ENCODE measurements at regions not wholly inside any gene's neighbourhood (a gene's known extent, or its start where the extent isn't known, plus 50 kb on each side); places are given as distances from the start of the nearest gene placed in this dataset.

GRCh38 chr1:221806984-221807383 is 65.1 kb upstream of the DUSP10 start:
- Mint-ChIP-seq H3K9me3 (no peaks in the 10 kb centered on the region), H3K4me3 (no peak overlapping the region), H3K27me3 (ENCODE audit: low read depth) (no peaks in the 10 kb centered on the region), H3K27ac (no peak overlapping the region), H3K36me3 (ENCODE audit: insufficient read depth in 1 of 3, low read depth in 3 of 3) (no peaks in the 10 kb centered on the region), H3K4me1 (peaks cover 4 to 6% of the 10 kb centered on the region in 2 experiments)
- H2BK120ac ChIP-seq (ENCODE audit: low read depth, low read length, poor library complexity, severe bottlenecking), result no peak overlapping the region
- H3K23ac ChIP-seq (ENCODE audit: insufficient read length, low read depth, low read length), result no peak overlapping the region
- no peak for DNase-seq
- no peak overlapping the region for H4K91ac ChIP-seq (ENCODE audit: insufficient read length, low read depth, low read length)
- no peak overlapping the region for H3K4me2 ChIP-seq (ENCODE audit: insufficient read depth, insufficient read length, low read length)
- no peaks in the 10 kb centered on the region for H3K23me2 ChIP-seq (ENCODE audit: insufficient read length, low read depth, low read length, poor library complexity, severe bottlenecking)
- no peak overlapping the region for H3K27ac ChIP-seq (ENCODE audit: insufficient read length, low read depth, low read length)
- no peak overlapping the region for H2BK12ac ChIP-seq (ENCODE audit: insufficient read length, low read depth, low read length)
- no peaks in the 10 kb centered on the region for H3K4me1 ChIP-seq (ENCODE audit: insufficient read depth, low read length)
- no peak overlapping the region for H3K4ac ChIP-seq (ENCODE audit: low read depth, low read length)
- no peak for TF ChIP-seq CTCF (conservative IDR thresholded peaks at IDR 0.05)
- H4K8ac ChIP-seq (replicated peaks; ENCODE audit: insufficient read length, low read depth, low read length), result no peak overlapping the region
- H3K79me2 ChIP-seq (ENCODE audit: insufficient read depth, low read length), result no peaks in the 10 kb centered on the region
- H2AK5ac ChIP-seq (ENCODE audit: insufficient read length, low read length), result no peak overlapping the region
- H3T11ph ChIP-seq (ENCODE audit: low read length), result no peak overlapping the region
- H4K5ac ChIP-seq (ENCODE audit: insufficient read length, low read depth, low read length), result no peak overlapping the region
- no peak overlapping the region for H3K9ac ChIP-seq (ENCODE audit: extremely low read depth, insufficient read length, low read length)
- H2BK15ac ChIP-seq (ENCODE audit: low read depth, low read length), result no peak overlapping the region
- no peak overlapping the region for H3K14ac ChIP-seq (ENCODE audit: insufficient read depth, low read length)
- no peaks in the 10 kb centered on the region for H4K20me1 ChIP-seq (ENCODE audit: control insufficient read depth, insufficient read depth, insufficient read length)
- no peaks in the 10 kb centered on the region for H3K9me3 ChIP-seq (ENCODE audit: control insufficient read depth, low read depth, low read length)
- H3K56ac ChIP-seq (ENCODE audit: insufficient read length, low read depth, low read length), result no peak overlapping the region
- H2BK20ac ChIP-seq (ENCODE audit: low read depth, low read length, poor library complexity, severe bottlenecking), result no peak overlapping the region
- no peaks in the 10 kb centered on the region for H3K79me1 ChIP-seq (ENCODE audit: insufficient read depth, low read depth, low read length, poor library complexity, severe bottlenecking)
- H3K27me3 ChIP-seq (ENCODE audit: insufficient read depth, low read length), result no peaks in the 10 kb centered on the region
- H2BK5ac ChIP-seq (ENCODE audit: insufficient read length, low read length), result no peak overlapping the region
- no peak overlapping the region for H2AFZ ChIP-seq (ENCODE audit: low read length)
- no peak overlapping the region for H3K18ac ChIP-seq (ENCODE audit: insufficient read length, low read depth, low read length)
